Esophagus squamous epithelium (tissue), 4 donors: ENCODE measurements at regions not wholly inside any gene's neighbourhood (a gene's known extent, or its start where the extent isn't known, plus 50 kb on each side); places are given as distances from the start of the nearest gene placed in this dataset.

Experiments
- POLR2A ChIP-seq, 4 donors: fragments of 450-650 bp; IDR thresholded peaks; one replicate each; pipeline ENCODE4 v1.6.1; 2017; ENCODE audit warnings: antibody characterized with exemption in 4 of 4, mild to moderate bottlenecking in 4 of 4, moderate library complexity in 3 of 4
- TF ChIP-seq, protein P1 (sequence below), 6 experiments: fragments of 450-650 bp in 4 of 6; fragments of 200-600 bp in 2 of 6; sonication (generic) in 2 of 6; IDR thresholded peaks; one replicate each; pipeline ENCODE4 v1.5.1; 2016 to 2019; ENCODE audit warnings: antibody characterized with exemption in 6 of 6, mild to moderate bottlenecking in 4 of 6, moderate library complexity in 4 of 6

DNA sequence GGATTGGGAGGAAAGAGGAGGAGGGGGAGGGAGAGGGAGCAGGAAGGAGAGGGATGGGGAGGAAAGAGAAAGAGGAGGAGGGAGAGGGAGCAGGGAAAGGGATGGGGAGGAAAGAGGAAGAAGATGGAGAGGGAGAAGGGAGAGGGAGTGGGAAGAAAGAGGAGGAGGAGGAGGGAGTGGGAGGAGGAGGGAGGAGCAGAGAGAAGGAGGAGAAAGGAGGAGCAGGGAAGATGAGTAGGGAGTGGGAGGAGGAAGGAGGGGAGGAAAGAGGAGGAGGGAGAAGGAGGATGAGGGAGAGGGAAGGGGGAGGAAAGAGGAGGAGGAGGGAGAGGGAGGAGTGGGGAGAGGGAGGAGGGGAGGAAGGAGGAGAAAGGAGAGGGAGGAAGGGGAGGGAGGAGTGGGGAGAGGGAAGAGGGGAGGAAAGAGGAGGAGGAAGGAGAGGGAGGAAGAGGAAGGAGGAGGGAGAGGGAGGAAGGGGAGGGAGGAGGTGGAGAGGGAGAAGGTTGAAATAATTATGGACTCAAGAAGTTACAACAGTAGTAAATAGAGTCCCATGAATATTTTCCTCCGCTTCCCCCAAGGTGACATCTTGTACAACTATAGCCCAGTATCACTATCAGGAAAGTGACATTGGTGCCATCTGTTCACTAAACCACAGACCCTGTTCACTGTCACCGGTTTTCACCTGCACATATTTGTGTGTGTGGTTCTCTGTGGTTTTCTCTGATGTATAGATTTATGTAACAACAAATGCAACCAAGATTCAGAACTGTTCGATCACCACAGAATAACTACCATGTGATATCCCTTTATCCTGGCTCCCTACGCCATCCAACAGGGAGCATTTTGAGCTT lies 325.3 kb upstream of the EEF2KMT start:
- TF ChIP-seq, protein P1, sequence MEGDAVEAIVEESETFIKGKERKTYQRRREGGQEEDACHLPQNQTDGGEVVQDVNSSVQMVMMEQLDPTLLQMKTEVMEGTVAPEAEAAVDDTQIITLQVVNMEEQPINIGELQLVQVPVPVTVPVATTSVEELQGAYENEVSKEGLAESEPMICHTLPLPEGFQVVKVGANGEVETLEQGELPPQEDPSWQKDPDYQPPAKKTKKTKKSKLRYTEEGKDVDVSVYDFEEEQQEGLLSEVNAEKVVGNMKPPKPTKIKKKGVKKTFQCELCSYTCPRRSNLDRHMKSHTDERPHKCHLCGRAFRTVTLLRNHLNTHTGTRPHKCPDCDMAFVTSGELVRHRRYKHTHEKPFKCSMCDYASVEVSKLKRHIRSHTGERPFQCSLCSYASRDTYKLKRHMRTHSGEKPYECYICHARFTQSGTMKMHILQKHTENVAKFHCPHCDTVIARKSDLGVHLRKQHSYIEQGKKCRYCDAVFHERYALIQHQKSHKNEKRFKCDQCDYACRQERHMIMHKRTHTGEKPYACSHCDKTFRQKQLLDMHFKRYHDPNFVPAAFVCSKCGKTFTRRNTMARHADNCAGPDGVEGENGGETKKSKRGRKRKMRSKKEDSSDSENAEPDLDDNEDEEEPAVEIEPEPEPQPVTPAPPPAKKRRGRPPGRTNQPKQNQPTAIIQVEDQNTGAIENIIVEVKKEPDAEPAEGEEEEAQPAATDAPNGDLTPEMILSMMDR (IDR thresholded peaks at IDR 0.05): no peak
- no peak for TF ChIP-seq POLR2A (IDR thresholded peaks at IDR 0.05)
